ENCODE measurements at regions not wholly inside any gene's neighbourhood (a gene's known extent, or its start where the extent isn't known, plus 50 kb on each side); places are given as distances from the start of the nearest gene placed in this dataset.

- H3K9me3 ChIP-seq = no peaks in the 10 kb centered on the region
- ATAC-seq (peak in 1 of 2 donors; percentile 3), DNase-seq (peak; percentile 39)
- intact Hi-C loops (cut with DNase I) = no loop called here
- peak overlapping the region; percentile 55 for H3K4me3 ChIP-seq
- H3K27me3 ChIP-seq (ENCODE audit: low read depth) = peaks cover 5% of the 10 kb centered on the region
- no peaks in the 10 kb centered on the region for H3K36me3 ChIP-seq
- peak overlapping the region; percentile 95 for H3K27ac ChIP-seq
- TF ChIP-seq, protein P1, sequence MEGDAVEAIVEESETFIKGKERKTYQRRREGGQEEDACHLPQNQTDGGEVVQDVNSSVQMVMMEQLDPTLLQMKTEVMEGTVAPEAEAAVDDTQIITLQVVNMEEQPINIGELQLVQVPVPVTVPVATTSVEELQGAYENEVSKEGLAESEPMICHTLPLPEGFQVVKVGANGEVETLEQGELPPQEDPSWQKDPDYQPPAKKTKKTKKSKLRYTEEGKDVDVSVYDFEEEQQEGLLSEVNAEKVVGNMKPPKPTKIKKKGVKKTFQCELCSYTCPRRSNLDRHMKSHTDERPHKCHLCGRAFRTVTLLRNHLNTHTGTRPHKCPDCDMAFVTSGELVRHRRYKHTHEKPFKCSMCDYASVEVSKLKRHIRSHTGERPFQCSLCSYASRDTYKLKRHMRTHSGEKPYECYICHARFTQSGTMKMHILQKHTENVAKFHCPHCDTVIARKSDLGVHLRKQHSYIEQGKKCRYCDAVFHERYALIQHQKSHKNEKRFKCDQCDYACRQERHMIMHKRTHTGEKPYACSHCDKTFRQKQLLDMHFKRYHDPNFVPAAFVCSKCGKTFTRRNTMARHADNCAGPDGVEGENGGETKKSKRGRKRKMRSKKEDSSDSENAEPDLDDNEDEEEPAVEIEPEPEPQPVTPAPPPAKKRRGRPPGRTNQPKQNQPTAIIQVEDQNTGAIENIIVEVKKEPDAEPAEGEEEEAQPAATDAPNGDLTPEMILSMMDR (IDR thresholded peaks at IDR 0.05) = no peak
- peaks cover 18% of the 10 kb centered on the region for H3K4me1 ChIP-seq
Observed at GRCh38 chr22:23522623-23523251, 57.4 kb downstream of the IGLL1 start.

GRCh38 chr22:23521441-23522113 is 58.5 kb downstream of the IGLL1 start:
- TF ChIP-seq, protein P1 (IDR thresholded peaks at IDR 0.05) = peak; percentile 25

GRCh38 chr22:23520863-23521440 is 59.1 kb downstream of the IGLL1 start:
- intact Hi-C loops (cut with DNase I) = no loop called here
- H3K27ac ChIP-seq = peak overlapping the region; percentile 95
- H3K4me1 ChIP-seq = peaks cover 18% of the 10 kb centered on the region
- no peaks in the 10 kb centered on the region for H3K36me3 ChIP-seq
- no peaks in the 10 kb centered on the region for H3K9me3 ChIP-seq
- TF ChIP-seq, protein P1 (IDR thresholded peaks at IDR 0.05) = no peak
- DNase-seq (peak; percentile 54), ATAC-seq (peak; percentile 3 to 28)
- peaks cover 5% of the 10 kb centered on the region for H3K27me3 ChIP-seq (ENCODE audit: low read depth)
- H3K4me3 ChIP-seq = peak overlapping the region; percentile 55

More at GRCh38 chr22:23521441-23522113, 58.5 kb downstream of the IGLL1 start:
- ATAC-seq = peak; percentile 95 to 98
- Histone ChIP-seq H3K9me3 (no peaks in the 10 kb centered on the region), H3K27me3 (ENCODE audit: low read depth) (peaks cover 5% of the 10 kb centered on the region), H3K36me3 (no peaks in the 10 kb centered on the region), H3K4me1 (peaks cover 18% of the 10 kb centered on the region), H3K4me3 (peak overlapping the region; percentile 55), H3K27ac (peak overlapping the region; percentile 95)
- DNase-seq = peak; percentile 94
- intact Hi-C loops (cut with DNase I) = no loop called here

DNA sequence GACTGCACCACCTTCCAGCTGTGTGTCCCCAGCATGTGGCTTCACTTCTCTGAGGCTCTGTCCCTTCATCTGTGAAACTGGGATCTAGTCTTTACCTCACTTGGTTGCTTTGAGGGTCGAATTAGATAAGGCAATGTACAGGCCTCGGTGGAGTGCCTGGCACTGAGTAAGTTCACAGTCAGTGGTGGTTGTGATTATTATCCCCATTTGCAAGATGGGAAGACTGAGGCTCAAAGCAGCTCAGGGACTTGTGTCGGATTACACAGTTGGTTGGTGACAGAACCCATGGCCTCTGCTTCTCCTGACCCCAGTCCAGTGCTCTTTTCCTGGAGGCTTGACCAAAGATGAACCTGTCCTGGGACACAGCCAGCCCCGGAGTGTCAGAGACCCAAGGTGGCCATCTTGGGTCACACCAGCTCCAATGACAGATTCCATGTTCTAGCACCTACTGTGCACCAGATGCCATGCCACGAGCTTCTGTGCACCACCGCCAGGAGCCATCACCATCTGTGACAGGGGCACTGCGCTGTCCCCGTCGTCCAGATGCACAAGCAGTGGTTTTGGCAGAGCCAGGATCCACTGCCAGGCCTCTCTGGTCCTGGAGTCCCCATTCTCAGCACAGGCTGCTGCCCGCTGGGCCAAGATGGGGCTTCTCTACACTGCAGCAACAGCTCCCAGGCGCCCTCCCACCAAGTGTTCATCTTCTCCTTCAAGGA is 60.5 kb downstream of the IGLL1 start:
- H3K27ac ChIP-seq = no peak overlapping the region
- intact Hi-C loops (cut with DNase I) = no loop called here
- DNase-seq (peak; percentile 34), ATAC-seq (no peak)
- H3K4me1 ChIP-seq = peaks cover 18% of the 10 kb centered on the region
- TF ChIP-seq, protein P1 (IDR thresholded peaks at IDR 0.05) = no peak
- no peak overlapping the region for H3K4me3 ChIP-seq
- H3K9me3 ChIP-seq = no peaks in the 10 kb centered on the region
- H3K27me3 ChIP-seq (ENCODE audit: low read depth) = peaks cover 5% of the 10 kb centered on the region
- no peaks in the 10 kb centered on the region for H3K36me3 ChIP-seq

DNA sequence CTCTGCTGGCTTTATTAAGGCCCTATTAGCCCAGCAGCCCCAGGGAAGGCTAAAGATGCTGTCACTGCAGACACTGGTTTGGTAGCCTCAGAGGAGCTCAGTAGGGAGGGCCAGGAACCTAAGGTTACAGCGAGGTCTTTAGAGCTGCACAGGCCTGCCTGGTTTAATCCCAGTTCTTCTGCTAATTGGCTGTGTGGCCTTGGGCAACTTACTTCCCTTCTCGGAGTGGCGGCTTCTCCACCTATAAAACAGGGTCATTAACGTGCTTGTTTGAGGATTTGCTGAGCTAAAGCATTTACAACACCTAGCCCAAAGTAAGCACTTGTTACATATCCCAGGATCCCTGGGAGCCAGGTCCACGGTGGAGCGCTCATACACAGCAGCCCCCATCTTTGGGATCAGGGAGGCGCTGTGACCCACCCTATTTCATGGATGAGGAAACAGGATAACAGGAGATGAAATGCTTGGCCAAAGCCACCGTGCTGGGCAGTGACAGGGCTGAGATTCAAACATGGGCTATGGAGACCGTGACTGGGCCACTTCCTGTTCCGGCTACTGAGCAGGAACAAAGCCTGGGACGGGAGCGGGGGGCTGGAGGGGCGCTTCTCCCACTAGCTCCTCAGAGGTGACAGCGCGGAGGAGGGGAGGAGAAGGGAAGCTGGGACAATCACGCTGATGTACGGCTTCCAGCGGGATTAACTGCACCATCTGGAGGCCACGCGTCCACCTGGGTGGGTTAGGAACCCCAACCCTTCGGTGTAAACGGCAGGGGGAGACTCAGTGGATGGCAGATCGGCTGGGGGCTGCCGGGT is 61.5 kb downstream of the IGLL1 start:
- DNase-seq = no peak
- H3K36me3 ChIP-seq = no peaks in the 10 kb centered on the region
- H3K27ac ChIP-seq = no peak overlapping the region
- intact Hi-C loops (cut with DNase I) = no loop called here
- H3K27me3 ChIP-seq (ENCODE audit: low read depth) = peaks cover 5% of the 10 kb centered on the region
- peaks cover 18% of the 10 kb centered on the region for H3K4me1 ChIP-seq
- ATAC-seq = no peak
- TF ChIP-seq, protein P1 (IDR thresholded peaks at IDR 0.05) = no peak
- no peak overlapping the region for H3K4me3 ChIP-seq
- H3K9me3 ChIP-seq = no peaks in the 10 kb centered on the region

Data from lower lobe of right lung (tissue), 2 donors.